ENCODE measurements at regions not wholly inside any gene's neighbourhood (a gene's known extent, or its start where the extent isn't known, plus 50 kb on each side); places are given as distances from the start of the nearest gene placed in this dataset.

- Histone ChIP-seq H3K4me3 (no peak overlapping the region), H3K9me3 (no peaks in the 10 kb centered on the region), H3K36me3 (no peaks in the 10 kb centered on the region), H3K27ac (no peak overlapping the region), H3K27me3 (no peaks in the 10 kb centered on the region), H3K4me1 (no peaks in the 10 kb centered on the region)
- no peak for DNase-seq (ENCODE audit: low spot score in 2 of 2)
- 63 to 79% methylated on average over 5 of the region's 5 CpGs for WGBS, 2 donors
- TF ChIP-seq, protein P1, sequence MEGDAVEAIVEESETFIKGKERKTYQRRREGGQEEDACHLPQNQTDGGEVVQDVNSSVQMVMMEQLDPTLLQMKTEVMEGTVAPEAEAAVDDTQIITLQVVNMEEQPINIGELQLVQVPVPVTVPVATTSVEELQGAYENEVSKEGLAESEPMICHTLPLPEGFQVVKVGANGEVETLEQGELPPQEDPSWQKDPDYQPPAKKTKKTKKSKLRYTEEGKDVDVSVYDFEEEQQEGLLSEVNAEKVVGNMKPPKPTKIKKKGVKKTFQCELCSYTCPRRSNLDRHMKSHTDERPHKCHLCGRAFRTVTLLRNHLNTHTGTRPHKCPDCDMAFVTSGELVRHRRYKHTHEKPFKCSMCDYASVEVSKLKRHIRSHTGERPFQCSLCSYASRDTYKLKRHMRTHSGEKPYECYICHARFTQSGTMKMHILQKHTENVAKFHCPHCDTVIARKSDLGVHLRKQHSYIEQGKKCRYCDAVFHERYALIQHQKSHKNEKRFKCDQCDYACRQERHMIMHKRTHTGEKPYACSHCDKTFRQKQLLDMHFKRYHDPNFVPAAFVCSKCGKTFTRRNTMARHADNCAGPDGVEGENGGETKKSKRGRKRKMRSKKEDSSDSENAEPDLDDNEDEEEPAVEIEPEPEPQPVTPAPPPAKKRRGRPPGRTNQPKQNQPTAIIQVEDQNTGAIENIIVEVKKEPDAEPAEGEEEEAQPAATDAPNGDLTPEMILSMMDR (IDR thresholded peaks at IDR 0.05) = no peak
- no peak for TF ChIP-seq EP300 (IDR thresholded peaks at IDR 0.05)
- no peak for TF ChIP-seq POLR2A (IDR thresholded peaks at IDR 0.05)
Observed at GRCh38 chr1:38334930-38335592, 288.5 kb upstream of the POU3F1 start.

DNA sequence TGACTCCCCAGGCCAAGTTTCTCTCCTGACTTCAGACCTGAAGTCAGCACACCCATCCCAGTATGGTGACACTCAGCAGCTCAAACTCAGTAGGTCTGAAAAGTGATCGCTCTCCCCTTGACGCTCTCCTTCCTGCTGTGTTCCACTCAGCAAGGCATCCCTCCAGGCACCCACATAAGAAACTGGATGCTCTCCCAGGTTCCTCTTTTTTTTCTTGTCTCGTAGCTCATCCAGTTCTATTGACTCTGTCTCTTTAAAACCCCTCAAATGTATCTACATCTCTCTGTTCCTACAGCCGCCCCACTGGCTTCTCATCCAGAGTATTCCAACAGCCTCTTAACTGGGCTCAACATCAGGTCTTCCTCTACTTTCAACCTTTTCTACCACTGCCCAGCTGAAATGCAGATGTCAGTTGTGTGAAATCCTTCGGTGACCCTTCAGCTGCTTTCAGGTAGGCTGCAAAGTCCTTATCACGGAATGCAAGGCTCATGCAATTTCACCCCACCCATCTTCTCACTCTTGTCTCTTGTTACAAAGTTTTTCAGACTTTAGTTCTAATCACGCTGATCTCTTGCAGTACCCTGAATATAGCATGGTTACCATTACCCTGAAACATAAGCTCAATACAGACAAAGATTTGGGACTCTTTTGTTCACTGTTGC, 286.2 kb upstream of the POU3F1 start:
- no peak for TF ChIP-seq POLR2A (IDR thresholded peaks at IDR 0.05)
- no peak for TF ChIP-seq EP300 (IDR thresholded peaks at IDR 0.05)
- TF ChIP-seq, protein P1 (IDR thresholded peaks at IDR 0.05) = no peak
- 76 to 82% methylated on average over 7 of the region's 7 CpGs for WGBS, 2 donors
- Histone ChIP-seq H3K36me3 (no peaks in the 10 kb centered on the region), H3K9me3 (no peaks in the 10 kb centered on the region), H3K27ac (no peak overlapping the region), H3K27me3 (no peaks in the 10 kb centered on the region), H3K4me3 (no peak overlapping the region), H3K4me1 (peaks cover 0 to 8% (median 2%) of the 10 kb centered on the region in 4 donors)
- no peak for DNase-seq (ENCODE audit: low spot score in 2 of 2)

GRCh38 chr1:38331496-38332210, 285.1 kb upstream of the POU3F1 start:
- 59 to 63% methylated on average over 2 of the region's 2 CpGs for WGBS, 2 donors

GRCh38 chr1:38330799-38331198, 284.2 kb upstream of the POU3F1 start:
- Histone ChIP-seq H3K4me3 (no peak overlapping the region), H3K4me1 (peaks cover 0 to 16% (median 3%) of the 10 kb centered on the region in 4 donors), H3K36me3 (no peaks in the 10 kb centered on the region), H3K27ac (no peak overlapping the region), H3K9me3 (no peaks in the 10 kb centered on the region), H3K27me3 (no peaks in the 10 kb centered on the region)
- no peak for DNase-seq (ENCODE audit: low spot score in 2 of 2)
- TF ChIP-seq, protein P1 (IDR thresholded peaks at IDR 0.05) = no peak
- TF ChIP-seq EP300 (IDR thresholded peaks at IDR 0.05) (no peak), POLR2A (IDR thresholded peaks at IDR 0.05) (no peak)
- 97 to 100% methylated on average over 5 of the region's 5 CpGs for WGBS, 2 donors

More at GRCh38 chr1:38331496-38332210, 285.1 kb upstream of the POU3F1 start:
- Histone ChIP-seq H3K27ac (no peak overlapping the region), H3K36me3 (no peaks in the 10 kb centered on the region), H3K27me3 (no peaks in the 10 kb centered on the region), H3K9me3 (no peaks in the 10 kb centered on the region), H3K4me3 (no peak overlapping the region), H3K4me1 (peaks cover 0 to 16% (median 3%) of the 10 kb centered on the region in 4 donors)
- no peak for DNase-seq (ENCODE audit: low spot score in 2 of 2)
- TF ChIP-seq EP300 (IDR thresholded peaks at IDR 0.05) = no peak
- TF ChIP-seq POLR2A (IDR thresholded peaks at IDR 0.05) = no peak
- TF ChIP-seq, protein P1 (IDR thresholded peaks at IDR 0.05) = no peak

GRCh38 chr1:38329644-38330043, 283.1 kb upstream of the POU3F1 start:
- Histone ChIP-seq H3K4me1 (peaks cover 0 to 16% (median 3%) of the 10 kb centered on the region in 4 donors), H3K27ac (no peak overlapping the region), H3K4me3 (no peak overlapping the region), H3K36me3 (no peaks in the 10 kb centered on the region), H3K9me3 (no peaks in the 10 kb centered on the region), H3K27me3 (no peaks in the 10 kb centered on the region)
- no peak for DNase-seq (ENCODE audit: low spot score in 2 of 2)
- TF ChIP-seq EP300 (IDR thresholded peaks at IDR 0.05) = no peak
- TF ChIP-seq POLR2A (IDR thresholded peaks at IDR 0.05) = no peak
- 56 to 62% methylated on average over 2 of the region's 2 CpGs for WGBS, 2 donors
